Ovary (tissue), 7 donors: ENCODE measurements at regions not wholly inside any gene's neighbourhood (a gene's known extent, or its start where the extent isn't known, plus 50 kb on each side); places are given as distances from the start of the nearest gene placed in this dataset.

Experiments
- DNase-seq, 5 donors: peaks; one replicate each; pipeline ENCODE4 v3.0.0-alpha.2; 2019 to 2020
- H3K27ac ChIP-seq, 2 donors: fragments of 200-600 bp; one replicate each; pipeline versions ENCODE4 v1.5.1 to v1.8.0; 2019 to 2022
- H3K27me3 ChIP-seq: fragments of 200-600 bp; one replicate; pipeline ENCODE4 v1.8.0; 2022
- H3K36me3 ChIP-seq: fragments of 200-600 bp; sonication (generic); one replicate; pipeline ENCODE4 v1.5.1; 2019
- H3K4me1 ChIP-seq: one replicate; pipeline ENCODE4 v1.8.1; 2013; ENCODE audit warnings: mild to moderate bottlenecking, moderate library complexity; ENCODE audit not compliant: insufficient read depth
- H3K4me3 ChIP-seq: fragments of 200-600 bp; sonication (generic); one replicate; pipeline ENCODE4 v1.5.1; 2017
- H3K9me3 ChIP-seq, 2 donors: fragments of 200-600 bp in 1 of 2; sonication (generic) in 1 of 2; one replicate each; pipeline versions ENCODE4 v1.5.1 to v1.8.1; 2013 to 2019; ENCODE audit warnings: mild to moderate bottlenecking in 1 of 2, moderate library complexity in 1 of 2
- EP300 ChIP-seq: sonication (generic); formaldehyde crosslinking; IDR thresholded peaks from one replicate; pipeline ENCODE4 v1.6.1; 2017; ENCODE audit warnings: antibody characterized with exemption
- POLR2A ChIP-seq: fragments of 450-650 bp; IDR thresholded peaks from one replicate; pipeline ENCODE4 v1.6.1; 2017; ENCODE audit warnings: antibody characterized with exemption, mild to moderate bottlenecking, moderate library complexity
- WGBS, 3 donors: extraction: QIAGEN DNeasy Blood & Tissue Kit in 1 of 3; methylation state at CpG; one replicate each; pipeline versions ENCODE4 v1.1.5 to v1.1.7; 2013 to 2017; 5-methylcytosine and 5-hydroxymethylcytosine counted together
- intact Hi-C, 4 donors: fragments of 100-400 bp; cut with DNase I; formaldehyde crosslinking; loops; one replicate each; pipeline versions ENCODE4 v1.11.0 to v1.15.1; 2022 to 2023
- TF ChIP-seq, protein P1 (sequence below), 3 donors: fragments of 450-650 bp in 2 of 3; fragments of 200-600 bp in 1 of 3; IDR thresholded peaks; one replicate each; pipeline versions ENCODE4 v1.5.1 to v1.8.0; 2016 to 2022; ENCODE audit warnings: antibody characterized with exemption in 3 of 3, mild to moderate bottlenecking in 1 of 3
- donor health status: DM: no; HTN: no; CAD: no; lungs with moderate emphysema.
- donor health status: DM: no; HTN: no; CAD: no.
- donor health status: Bipolar disorder and iron deficiency.
- donor health status: DM: no; HTN: no; CAD: no.
- donor health status: DM: yes; HTN: yes; CAD: no.

DNA sequence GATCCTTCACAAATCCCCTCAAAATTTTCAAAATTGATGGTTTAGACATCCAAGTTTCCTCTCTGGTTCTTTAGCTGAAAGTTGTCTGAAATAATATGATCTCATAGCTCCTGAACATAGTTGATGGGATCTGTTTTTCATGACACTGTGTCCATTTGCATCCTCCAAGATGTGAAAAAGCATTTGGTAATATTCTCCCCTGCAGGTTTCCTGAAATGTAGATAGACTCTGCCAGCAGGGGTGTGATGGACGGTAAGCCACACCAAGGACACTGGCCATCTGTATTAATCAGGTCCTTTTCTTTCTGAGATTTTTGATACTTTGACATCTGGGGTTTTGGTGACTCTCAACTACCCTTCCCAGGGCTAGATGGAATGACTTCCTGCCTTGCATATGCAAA, 79.6 kb upstream of the GRB10 start:
- no peaks in the 10 kb centered on the region for H3K27me3 ChIP-seq
- TF ChIP-seq POLR2A, result no peak
- TF ChIP-seq, protein P1, sequence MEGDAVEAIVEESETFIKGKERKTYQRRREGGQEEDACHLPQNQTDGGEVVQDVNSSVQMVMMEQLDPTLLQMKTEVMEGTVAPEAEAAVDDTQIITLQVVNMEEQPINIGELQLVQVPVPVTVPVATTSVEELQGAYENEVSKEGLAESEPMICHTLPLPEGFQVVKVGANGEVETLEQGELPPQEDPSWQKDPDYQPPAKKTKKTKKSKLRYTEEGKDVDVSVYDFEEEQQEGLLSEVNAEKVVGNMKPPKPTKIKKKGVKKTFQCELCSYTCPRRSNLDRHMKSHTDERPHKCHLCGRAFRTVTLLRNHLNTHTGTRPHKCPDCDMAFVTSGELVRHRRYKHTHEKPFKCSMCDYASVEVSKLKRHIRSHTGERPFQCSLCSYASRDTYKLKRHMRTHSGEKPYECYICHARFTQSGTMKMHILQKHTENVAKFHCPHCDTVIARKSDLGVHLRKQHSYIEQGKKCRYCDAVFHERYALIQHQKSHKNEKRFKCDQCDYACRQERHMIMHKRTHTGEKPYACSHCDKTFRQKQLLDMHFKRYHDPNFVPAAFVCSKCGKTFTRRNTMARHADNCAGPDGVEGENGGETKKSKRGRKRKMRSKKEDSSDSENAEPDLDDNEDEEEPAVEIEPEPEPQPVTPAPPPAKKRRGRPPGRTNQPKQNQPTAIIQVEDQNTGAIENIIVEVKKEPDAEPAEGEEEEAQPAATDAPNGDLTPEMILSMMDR (IDR thresholded peaks at IDR 0.05), result no peak
- H3K4me1 ChIP-seq, result no peaks in the 10 kb centered on the region
- no peak overlapping the region for H3K27ac ChIP-seq
- H3K4me3 ChIP-seq, result no peak overlapping the region
- intact Hi-C loops, result no loop called here
- WGBS, 3 donors, result 75 to 86% (median 84%) methylated on average over 1 of the region's 1 CpG
- no peaks in the 10 kb centered on the region for H3K36me3 ChIP-seq
- DNase-seq, result no peak
- H3K9me3 ChIP-seq, result no peaks in the 10 kb centered on the region

DNA sequence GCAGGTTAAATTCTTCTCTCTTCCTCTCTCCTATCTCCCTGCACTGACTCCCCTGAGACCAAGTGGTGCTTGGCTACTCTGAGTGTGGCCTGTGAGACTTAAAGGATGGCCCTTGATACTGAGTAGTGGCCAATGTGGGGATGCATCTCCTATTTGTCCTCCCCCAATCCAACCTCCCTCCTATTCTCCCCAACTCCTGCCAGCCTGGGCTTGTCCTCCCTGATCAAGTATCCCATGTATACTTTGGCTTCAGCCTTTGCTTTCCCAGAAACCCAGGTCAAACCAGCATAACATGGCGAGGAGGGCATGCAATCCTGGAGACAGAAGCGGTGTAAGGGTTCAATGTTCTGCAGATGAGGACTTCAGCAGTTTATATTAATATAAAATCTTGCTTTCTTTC, 77.9 kb upstream of the GRB10 start:
- DNase-seq, result no peak
- TF ChIP-seq, protein P1 (IDR thresholded peaks at IDR 0.05), result no peak
- TF ChIP-seq POLR2A, result no peak
- TF ChIP-seq EP300, result no peak
- no peak overlapping the region for H3K27ac ChIP-seq
- intact Hi-C loops, result no loop called here
- no peaks in the 10 kb centered on the region for H3K36me3 ChIP-seq
- no peak overlapping the region for H3K4me3 ChIP-seq
- no peaks in the 10 kb centered on the region for H3K9me3 ChIP-seq
- 72 to 75% (median 73%) methylated on average over 2 of the region's 2 CpGs for WGBS, 3 donors
- H3K4me1 ChIP-seq, result no peaks in the 10 kb centered on the region
- H3K27me3 ChIP-seq, result no peaks in the 10 kb centered on the region

DNA sequence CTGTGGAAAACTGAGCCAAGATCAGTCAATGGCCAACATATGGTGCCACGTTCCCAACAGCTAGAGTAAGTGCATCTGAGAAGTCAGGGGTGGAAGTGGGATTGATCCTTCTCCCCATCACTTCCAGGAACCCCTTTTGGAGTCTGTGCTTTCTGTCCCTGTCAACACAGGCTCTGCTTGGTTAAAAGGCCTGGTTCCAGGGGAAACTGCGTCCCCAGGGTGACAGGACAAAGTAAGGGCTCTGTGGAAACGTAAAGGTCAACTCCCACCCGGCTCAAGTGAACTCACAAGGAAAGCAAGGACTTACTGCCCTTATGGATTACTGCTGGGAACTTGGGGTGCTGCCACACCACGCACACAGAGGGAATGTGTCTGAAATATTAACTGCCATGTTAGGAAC, 77.5 kb upstream of the GRB10 start:
- Histone ChIP-seq H3K9me3 (no peaks in the 10 kb centered on the region), H3K36me3 (no peaks in the 10 kb centered on the region), H3K4me3 (no peak overlapping the region), H3K4me1 (no peaks in the 10 kb centered on the region), H3K27ac (no peak overlapping the region), H3K27me3 (no peaks in the 10 kb centered on the region)
- no peak for DNase-seq
- intact Hi-C loops, result no loop called here
- WGBS, 3 donors, result 79 to 84% (median 82%) methylated on average over 5 of the region's 5 CpGs
- TF ChIP-seq, protein P1 (IDR thresholded peaks at IDR 0.05), result no peak
- TF ChIP-seq EP300 (no peak), POLR2A (no peak)

DNA sequence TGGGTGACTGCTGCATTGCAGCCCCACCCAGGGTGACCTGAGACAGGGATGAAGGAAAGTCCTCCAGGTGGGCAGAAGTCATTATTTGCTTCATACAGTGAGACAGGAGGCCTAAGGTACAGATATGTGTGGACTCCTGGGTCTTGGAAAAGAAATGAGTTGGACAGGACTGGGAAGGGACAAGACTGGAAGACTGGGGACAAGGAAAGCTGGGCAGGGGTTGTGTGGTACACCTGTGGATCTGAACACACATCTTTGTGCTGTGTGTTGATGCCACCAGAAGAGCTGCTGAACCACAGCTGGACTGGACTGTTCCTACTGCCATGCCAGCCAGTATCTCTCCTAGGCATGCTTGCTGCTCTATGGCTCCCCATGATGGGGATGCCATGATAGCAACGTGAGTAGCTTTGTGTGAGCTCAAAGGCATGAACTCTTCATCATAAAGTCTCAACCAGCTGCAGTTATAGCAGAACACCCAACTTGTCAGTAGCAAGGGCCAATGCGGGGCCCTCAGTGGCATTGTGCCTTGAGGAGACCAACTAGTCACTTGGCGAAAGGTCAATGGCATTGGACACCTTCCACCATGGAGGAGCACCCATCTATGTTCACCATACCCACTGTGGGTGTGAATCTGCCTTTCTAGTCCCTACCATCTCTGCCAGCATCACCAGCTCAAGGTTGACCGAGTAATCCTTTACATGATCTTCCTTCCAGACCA, 76.0 kb upstream of the GRB10 start:
- WGBS, 3 donors, result 84 to 90% (median 86%) methylated on average over 4 of the region's 4 CpGs
- no peaks in the 10 kb centered on the region for H3K36me3 ChIP-seq
- no peak for DNase-seq

More for the DNA sequence above, 76.0 kb upstream of the GRB10 start:
- TF ChIP-seq, protein P1 (IDR thresholded peaks at IDR 0.05), result no peak
- TF ChIP-seq EP300 (no peak), POLR2A (no peak)
- Histone ChIP-seq H3K9me3 (no peaks in the 10 kb centered on the region), H3K4me3 (no peak overlapping the region), H3K27me3 (no peaks in the 10 kb centered on the region), H3K4me1 (no peaks in the 10 kb centered on the region), H3K27ac (no peak overlapping the region)
- intact Hi-C loops, result no loop called here
